ENCODE measurements at regions not wholly inside any gene's neighbourhood (a gene's known extent, or its start where the extent isn't known, plus 50 kb on each side); places are given as distances from the start of the nearest gene placed in this dataset.

DNA sequence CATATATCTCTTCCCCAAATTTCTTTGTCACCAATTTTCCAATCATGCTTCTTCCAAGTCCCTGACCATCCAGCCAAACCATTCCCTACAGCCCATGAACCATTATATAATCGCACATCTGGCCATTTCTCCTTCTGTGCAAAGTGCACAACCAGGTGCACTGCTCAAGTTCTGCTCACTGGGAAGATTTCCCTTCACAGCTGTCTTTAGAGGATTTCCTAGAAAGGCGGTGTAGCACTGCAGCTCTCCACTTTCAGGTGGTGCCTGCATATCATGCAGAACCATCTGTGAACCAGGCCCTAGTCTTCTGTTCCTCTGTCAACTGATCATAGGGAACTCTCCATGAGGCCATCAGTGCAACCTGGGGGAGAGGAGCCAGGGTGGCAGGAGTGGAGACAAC, 95.0 kb upstream of the CABCOCO1 start:
- TF ChIP-seq, protein P1, sequence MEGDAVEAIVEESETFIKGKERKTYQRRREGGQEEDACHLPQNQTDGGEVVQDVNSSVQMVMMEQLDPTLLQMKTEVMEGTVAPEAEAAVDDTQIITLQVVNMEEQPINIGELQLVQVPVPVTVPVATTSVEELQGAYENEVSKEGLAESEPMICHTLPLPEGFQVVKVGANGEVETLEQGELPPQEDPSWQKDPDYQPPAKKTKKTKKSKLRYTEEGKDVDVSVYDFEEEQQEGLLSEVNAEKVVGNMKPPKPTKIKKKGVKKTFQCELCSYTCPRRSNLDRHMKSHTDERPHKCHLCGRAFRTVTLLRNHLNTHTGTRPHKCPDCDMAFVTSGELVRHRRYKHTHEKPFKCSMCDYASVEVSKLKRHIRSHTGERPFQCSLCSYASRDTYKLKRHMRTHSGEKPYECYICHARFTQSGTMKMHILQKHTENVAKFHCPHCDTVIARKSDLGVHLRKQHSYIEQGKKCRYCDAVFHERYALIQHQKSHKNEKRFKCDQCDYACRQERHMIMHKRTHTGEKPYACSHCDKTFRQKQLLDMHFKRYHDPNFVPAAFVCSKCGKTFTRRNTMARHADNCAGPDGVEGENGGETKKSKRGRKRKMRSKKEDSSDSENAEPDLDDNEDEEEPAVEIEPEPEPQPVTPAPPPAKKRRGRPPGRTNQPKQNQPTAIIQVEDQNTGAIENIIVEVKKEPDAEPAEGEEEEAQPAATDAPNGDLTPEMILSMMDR (IDR thresholded peaks at IDR 0.05; ENCODE audit: low read length) = no peak
- TF ChIP-seq EZH2phosphoT487 (IDR thresholded peaks at IDR 0.05; ENCODE audit: low read length) (no peak), EZH2 (optimal IDR thresholded peaks at IDR 0.05; ENCODE audit: low read depth, low read length) (no peak)

Measured in MM.1S (cell line).